Hepatocyte (in vitro differentiated cells): ENCODE measurements at regions not wholly inside any gene's neighbourhood (a gene's known extent, or its start where the extent isn't known, plus 50 kb on each side); places are given as distances from the start of the nearest gene placed in this dataset.

Experiments used
- DNase-seq: peaks from one replicate; pipeline ENCODE4 v3.0.0-alpha.2; 2016; ENCODE audit warnings: low spot score
- H2AFZ ChIP-seq: fragments of 200-600 bp; sonication (generic); 2 replicates; pipeline ENCODE4 v1.6.0; 2016; ENCODE audit warnings: antibody characterized with exemption, mild to moderate bottlenecking
- H3K27ac ChIP-seq: fragments of 200-600 bp; sonication (generic); 2 replicates; pipeline ENCODE4 v1.5.1; 2016; ENCODE audit warnings: mild to moderate bottlenecking
- H3K27me3 ChIP-seq: fragments of 200-600 bp; sonication (generic); 2 replicates; pipeline ENCODE4 v1.6.1; 2016
- H3K36me3 ChIP-seq: fragments of 200-600 bp; sonication (generic); replicated peaks from 2 replicates; pipeline ENCODE4 v1.5.1; 2016; ENCODE audit warnings: low read depth; ENCODE audit not compliant: insufficient read depth
- H3K4me1 ChIP-seq: fragments of 200-600 bp; sonication (generic); 2 replicates; pipeline ENCODE4 v1.5.1; 2016; ENCODE audit warnings: mild to moderate bottlenecking, moderate library complexity; ENCODE audit not compliant: insufficient read depth
- H3K4me2 ChIP-seq: fragments of 200-600 bp; sonication (generic); 2 replicates; pipeline ENCODE4 v1.6.0; 2016
- H3K4me3 ChIP-seq: fragments of 200-600 bp; sonication (generic); 2 replicates; pipeline ENCODE4 v1.5.1; 2016; ENCODE audit warnings: mild to moderate bottlenecking
- H3K79me2 ChIP-seq: fragments of 200-600 bp; sonication (generic); 2 replicates; pipeline ENCODE4 v1.6.0; 2017; ENCODE audit warnings: mild to moderate bottlenecking
- H3K9me2 ChIP-seq: fragments of 200-600 bp; sonication (generic); replicated peaks from 2 replicates; pipeline ENCODE4 v1.6.0; 2017; ENCODE audit warnings: mild to moderate bottlenecking; ENCODE audit not compliant: insufficient read depth
- H3K9me3 ChIP-seq: fragments of 200-600 bp; sonication (generic); 2 replicates; pipeline ENCODE4 v1.5.1; 2016; ENCODE audit warnings: low read depth, mild to moderate bottlenecking
- H4K20me1 ChIP-seq: fragments of 200-600 bp; sonication (generic); 2 replicates; pipeline ENCODE4 v1.6.0; 2016; ENCODE audit warnings: mild to moderate bottlenecking; ENCODE audit not compliant: insufficient read depth, poor library complexity, severe bottlenecking
- CTCF ChIP-seq: fragments of 200-600 bp; sonication (generic); IDR thresholded peaks from 2 replicates; pipeline ENCODE4 v1.5.1; 2016; ENCODE audit warnings: antibody characterized with exemption, mild to moderate bottlenecking; ENCODE audit not compliant: poor library complexity
- EZH2 ChIP-seq: fragments of 200-600 bp; sonication (generic); IDR thresholded peaks from 2 replicates; pipeline ENCODE4 v1.6.1; 2016; ENCODE audit warnings: antibody characterized with exemption, mild to moderate bottlenecking, borderline replicate concordance
- EZH2phosphoT487 ChIP-seq: fragments of 200-600 bp; sonication (generic); IDR thresholded peaks from one replicate; pipeline ENCODE4 v1.6.1; 2018; ENCODE audit warnings: antibody characterized with exemption, mild to moderate bottlenecking, low read depth, moderate library complexity; ENCODE audit not compliant: unreplicated experiment, severe bottlenecking
- WGBS: methylation state at CpG from one replicate; pipeline ENCODE4 v1.1.6; 2016; ENCODE audit warnings: low lambda C conversion rate; ENCODE audit errors: missing lambda C conversion rate; 5-methylcytosine and 5-hydroxymethylcytosine counted together

GRCh38 chr3:113100063-113100462 is 109.3 kb downstream of the GTPBP8 start:
- no peaks in the 10 kb centered on the region for H3K9me3 ChIP-seq
- no peaks in the 10 kb centered on the region for H3K4me1 ChIP-seq
- DNase-seq: no peak
- no peak overlapping the region for H3K4me3 ChIP-seq
- H3K4me2 ChIP-seq: no peak overlapping the region
- no peak for TF ChIP-seq EZH2phosphoT487
- no peak for TF ChIP-seq CTCF
- 96% methylated on average over 2 of the region's 2 CpGs for WGBS
- no peaks in the 10 kb centered on the region for H4K20me1 ChIP-seq
- H3K36me3 ChIP-seq: no peaks in the 10 kb centered on the region
- no peaks in the 10 kb centered on the region for H3K9me2 ChIP-seq
- no peaks in the 10 kb centered on the region for H3K27me3 ChIP-seq
- no peak overlapping the region for H2AFZ ChIP-seq
- H3K27ac ChIP-seq: no peak overlapping the region
- no peaks in the 10 kb centered on the region for H3K79me2 ChIP-seq

- Histone ChIP-seq H3K4me1 (no peaks in the 10 kb centered on the region), H2AFZ (no peak overlapping the region), H3K9me3 (no peaks in the 10 kb centered on the region), H3K36me3 (no peaks in the 10 kb centered on the region), H3K79me2 (no peaks in the 10 kb centered on the region), H3K9me2 (no peaks in the 10 kb centered on the region), H3K4me3 (no peak overlapping the region), H3K4me2 (no peak overlapping the region), H4K20me1 (no peaks in the 10 kb centered on the region), H3K27me3 (no peaks in the 10 kb centered on the region), H3K27ac (no peak overlapping the region)
- no peak for DNase-seq
- WGBS: 62% methylated on average over 2 of the region's 2 CpGs
- TF ChIP-seq EZH2 (no peak), CTCF (no peak), EZH2phosphoT487 (no peak)
These were observed 107.8 kb upstream of the BOC start for GRCh38 chr3:113103588-113103987.

GRCh38 chr3:113104357-113105092 is 106.8 kb upstream of the BOC start:
- H3K4me1 ChIP-seq: no peaks in the 10 kb centered on the region
- TF ChIP-seq EZH2 (no peak), EZH2phosphoT487 (no peak), CTCF (no peak)
- H3K9me2 ChIP-seq: no peaks in the 10 kb centered on the region
- no peaks in the 10 kb centered on the region for H4K20me1 ChIP-seq
- no peaks in the 10 kb centered on the region for H3K27me3 ChIP-seq
- no peak for DNase-seq
- no peak overlapping the region for H3K4me2 ChIP-seq
- no peak overlapping the region for H3K4me3 ChIP-seq
- no peaks in the 10 kb centered on the region for H3K36me3 ChIP-seq
- no peaks in the 10 kb centered on the region for H3K79me2 ChIP-seq
- H3K9me3 ChIP-seq: no peaks in the 10 kb centered on the region
- no peak overlapping the region for H2AFZ ChIP-seq
- 62% methylated on average over 11 of the region's 11 CpGs for WGBS
- no peak overlapping the region for H3K27ac ChIP-seq
